GM10266 (cell line): ENCODE measurements at regions not wholly inside any gene's neighbourhood (a gene's known extent, or its start where the extent isn't known, plus 50 kb on each side); places are given as distances from the start of the nearest gene placed in this dataset.

Experiments
- DNase-seq: peaks from one replicate; pipeline ENCODE4 v3.0.0; 2012; ENCODE audit errors: extremely low spot score
- TF ChIP-seq, protein P1 (sequence below): IDR thresholded peaks from 2 replicates; pipeline ENCODE4 v1.5.1; 2012; ENCODE audit warnings: mild to moderate bottlenecking, low read depth; ENCODE audit not compliant: control insufficient read depth, insufficient read depth; ENCODE audit errors: missing control alignments

DNA sequence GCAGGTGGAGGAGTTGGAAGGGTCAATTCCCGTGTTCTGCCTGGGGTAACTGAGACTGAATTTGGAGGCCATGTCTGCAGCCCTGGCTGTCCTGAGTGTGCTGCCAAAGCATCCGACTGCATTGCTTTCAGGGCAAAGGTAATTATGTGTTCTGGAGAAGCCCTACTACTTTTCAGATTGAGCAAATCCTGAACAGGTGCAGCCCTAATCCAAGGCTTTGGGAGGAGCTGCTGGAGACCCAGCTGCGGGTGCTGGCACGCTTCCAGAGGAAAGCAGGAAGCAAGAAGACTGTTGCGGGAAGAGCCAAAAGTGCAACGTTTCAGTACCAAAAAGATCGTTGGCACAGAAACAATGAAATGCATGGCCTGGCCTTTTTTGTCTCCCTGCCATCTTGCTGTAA lies 73.7 kb upstream of the NRIP1 start:
- no peak for DNase-seq
- TF ChIP-seq, protein P1, sequence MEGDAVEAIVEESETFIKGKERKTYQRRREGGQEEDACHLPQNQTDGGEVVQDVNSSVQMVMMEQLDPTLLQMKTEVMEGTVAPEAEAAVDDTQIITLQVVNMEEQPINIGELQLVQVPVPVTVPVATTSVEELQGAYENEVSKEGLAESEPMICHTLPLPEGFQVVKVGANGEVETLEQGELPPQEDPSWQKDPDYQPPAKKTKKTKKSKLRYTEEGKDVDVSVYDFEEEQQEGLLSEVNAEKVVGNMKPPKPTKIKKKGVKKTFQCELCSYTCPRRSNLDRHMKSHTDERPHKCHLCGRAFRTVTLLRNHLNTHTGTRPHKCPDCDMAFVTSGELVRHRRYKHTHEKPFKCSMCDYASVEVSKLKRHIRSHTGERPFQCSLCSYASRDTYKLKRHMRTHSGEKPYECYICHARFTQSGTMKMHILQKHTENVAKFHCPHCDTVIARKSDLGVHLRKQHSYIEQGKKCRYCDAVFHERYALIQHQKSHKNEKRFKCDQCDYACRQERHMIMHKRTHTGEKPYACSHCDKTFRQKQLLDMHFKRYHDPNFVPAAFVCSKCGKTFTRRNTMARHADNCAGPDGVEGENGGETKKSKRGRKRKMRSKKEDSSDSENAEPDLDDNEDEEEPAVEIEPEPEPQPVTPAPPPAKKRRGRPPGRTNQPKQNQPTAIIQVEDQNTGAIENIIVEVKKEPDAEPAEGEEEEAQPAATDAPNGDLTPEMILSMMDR, result no peak

DNA sequence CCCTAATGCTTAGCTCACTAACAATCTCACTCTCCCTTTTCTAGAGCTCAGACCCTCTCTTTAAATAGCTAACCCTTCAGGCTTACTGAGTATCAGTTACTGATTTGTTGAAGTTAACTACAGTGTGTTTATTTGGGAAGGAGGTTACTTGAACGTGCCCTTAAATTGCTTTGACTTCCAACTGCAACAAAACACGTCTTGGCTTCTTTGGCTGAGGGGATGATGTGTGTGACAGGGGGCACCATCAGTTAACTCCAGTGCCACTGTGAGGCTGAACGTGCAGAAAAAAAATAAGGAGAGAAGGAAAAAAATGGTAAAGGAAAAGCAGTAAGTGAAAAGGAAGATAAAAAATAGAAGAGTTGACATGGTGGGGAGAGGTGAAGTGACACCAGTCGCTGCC lies 75.1 kb upstream of the NRIP1 start:
- TF ChIP-seq, protein P1, result no peak
- DNase-seq, result no peak

DNA sequence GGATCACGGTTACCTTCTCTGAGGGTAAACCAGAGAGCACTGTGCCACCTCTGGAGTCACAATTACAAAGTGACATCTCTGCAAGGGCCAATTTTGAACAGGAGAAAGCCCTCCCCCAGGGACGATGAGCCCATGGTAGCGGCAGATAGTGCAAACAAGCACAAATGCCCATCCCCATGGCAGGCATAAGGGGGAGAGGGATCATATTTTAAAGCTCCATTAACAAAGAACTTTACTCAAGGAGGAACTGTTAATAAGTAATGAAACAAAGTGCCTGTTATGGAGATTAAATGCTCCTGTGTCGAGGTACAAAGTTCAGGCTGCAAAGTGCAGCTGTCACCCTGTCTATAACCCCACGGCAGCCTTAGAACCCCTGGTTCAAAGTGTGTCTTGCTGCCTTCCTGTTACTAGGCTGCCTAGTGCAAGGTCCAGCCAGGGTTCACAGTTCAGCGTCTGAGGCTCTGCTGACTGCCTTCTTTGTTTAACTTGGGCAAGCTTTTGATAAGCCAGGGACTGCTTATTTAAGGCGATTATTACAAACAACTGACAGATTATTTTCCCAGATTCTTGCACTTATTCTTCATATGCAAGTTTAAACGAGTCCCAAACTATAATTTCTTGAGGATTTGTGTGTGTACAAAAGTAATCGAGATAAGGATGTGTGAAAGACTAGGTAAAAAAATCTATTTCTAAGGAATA lies 75.7 kb upstream of the NRIP1 start:
- TF ChIP-seq, protein P1, result no peak
- DNase-seq, result no peak

DNA sequence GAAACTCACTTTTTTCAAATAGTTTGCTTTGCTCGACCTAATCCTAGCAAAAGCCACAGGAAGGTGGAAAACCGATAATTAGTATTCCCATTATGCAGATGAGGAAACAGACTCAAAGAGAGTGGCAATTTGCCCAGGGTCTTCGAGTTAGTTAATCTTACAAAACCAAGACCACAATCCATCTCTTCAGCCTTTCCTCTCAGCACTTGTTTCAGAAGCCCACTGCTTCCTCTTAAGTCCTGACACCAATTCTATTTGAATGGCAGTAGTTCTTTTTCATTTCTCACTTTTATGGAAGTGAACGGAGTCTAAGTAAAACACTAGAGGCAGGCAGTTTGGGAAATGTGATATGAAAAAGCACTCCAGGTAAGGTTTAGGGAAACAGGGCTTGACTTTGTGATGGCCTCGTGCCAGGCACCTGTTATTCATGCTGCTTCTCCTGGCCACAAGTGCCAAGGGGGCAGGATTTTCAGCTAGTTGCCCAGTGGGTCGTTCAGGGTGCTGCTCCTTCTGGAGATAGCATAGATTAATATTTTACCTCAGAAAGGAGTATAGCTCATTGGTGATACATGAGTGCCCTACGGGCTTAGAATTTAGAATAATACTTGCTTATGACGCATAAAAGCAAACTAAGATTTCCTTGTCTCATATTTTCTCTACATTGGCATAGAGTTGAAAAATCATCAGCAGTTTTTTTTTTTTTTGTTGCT lies 76.6 kb upstream of the NRIP1 start:
- TF ChIP-seq, protein P1, result no peak
- no peak for DNase-seq

DNA sequence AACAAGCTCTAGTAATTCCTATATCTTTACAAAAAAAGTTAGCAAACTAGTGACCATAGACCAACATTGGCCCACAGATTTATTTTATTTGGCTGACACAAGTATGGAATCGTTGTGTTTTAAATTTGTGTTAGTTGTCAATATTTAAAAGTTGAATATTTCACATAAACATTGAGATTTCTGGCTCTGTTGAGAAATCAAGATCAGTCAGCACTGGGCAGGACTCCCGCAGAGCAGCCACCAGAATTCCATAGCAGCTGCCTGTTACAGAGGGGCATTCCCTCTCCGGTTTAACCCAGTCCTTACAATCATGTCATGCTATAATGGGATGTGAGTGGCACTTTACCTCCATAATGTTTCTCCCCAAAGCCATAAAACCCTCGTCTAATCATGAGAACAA lies 79.2 kb upstream of the NRIP1 start:
- TF ChIP-seq, protein P1, result no peak
- no peak for DNase-seq

DNA sequence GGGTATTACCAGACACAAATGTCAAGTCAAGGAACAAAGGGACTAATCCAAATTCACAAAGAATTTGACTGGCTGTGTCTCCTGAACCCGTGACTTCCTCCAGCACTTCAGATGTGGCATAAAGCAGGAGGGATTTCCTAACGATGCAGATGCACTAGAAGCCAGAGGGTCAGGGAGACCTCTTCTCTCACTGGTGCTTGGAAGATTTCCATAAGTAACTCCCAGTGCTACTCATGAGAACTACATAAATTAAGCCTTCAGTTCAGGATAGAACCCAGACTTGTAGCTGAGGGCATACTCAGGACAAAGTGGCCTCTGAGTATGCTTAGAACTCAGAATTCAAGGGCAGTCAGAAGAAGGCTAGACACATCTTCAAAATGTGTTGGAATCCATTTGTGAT lies 83.6 kb upstream of the NRIP1 start:
- DNase-seq, result no peak
- TF ChIP-seq, protein P1, result no peak

DNA sequence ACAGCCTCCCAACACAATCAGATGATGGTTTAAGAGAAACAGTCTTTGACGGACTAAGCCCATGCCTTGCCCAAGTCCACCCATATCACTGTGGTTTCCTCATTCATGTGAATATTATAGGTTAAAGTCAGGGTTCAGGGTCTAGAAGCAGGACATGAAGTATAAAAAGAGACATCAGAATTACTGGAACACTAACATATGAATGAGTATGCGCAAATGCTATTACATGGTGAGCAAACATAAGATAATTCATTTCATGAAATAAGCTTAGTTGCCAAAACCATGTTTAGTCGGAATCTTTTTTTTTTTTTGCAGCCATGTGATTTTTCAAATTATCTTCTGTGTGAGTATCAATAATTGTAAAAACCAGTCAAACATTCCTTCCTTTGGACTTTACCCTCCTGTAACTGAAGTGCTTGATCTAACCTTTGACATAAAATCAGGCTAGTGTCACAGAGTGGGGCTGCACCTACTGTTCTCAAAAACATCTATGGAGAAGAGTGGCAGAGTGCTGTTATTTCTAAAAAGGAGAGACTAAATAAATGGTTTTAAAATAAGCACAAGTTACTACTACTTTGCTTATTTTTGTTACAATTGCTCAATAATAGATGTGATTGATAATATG lies 84.9 kb upstream of the NRIP1 start:
- DNase-seq, result no peak
- TF ChIP-seq, protein P1, result no peak
